GM23338 (cell line): ENCODE measurements at regions not wholly inside any gene's neighbourhood (a gene's known extent, or its start where the extent isn't known, plus 50 kb on each side); places are given as distances from the start of the nearest gene placed in this dataset.

ENCODE experiments used
- ATAC-seq: fragments of 200-7000 bp; cut with Tn5 transposase; 3 replicates; pipeline ENCODE4 v1.9.1; 2020
- DNase-seq: peaks from one replicate; pipeline ENCODE4 v3.0.0-alpha.2; 2015; ENCODE audit warnings: low spot score
- H2AFZ ChIP-seq: fragments of 200-600 bp; sonication (generic); 2 replicates; pipeline ENCODE4 v1.8.0; 2016; ENCODE audit warnings: antibody characterized with exemption, mild to moderate bottlenecking, moderate library complexity
- H3F3A ChIP-seq: fragments of 200-600 bp; sonication (generic); replicated peaks from 2 replicates; pipeline ENCODE4 v1.8.0; 2017; ENCODE audit warnings: antibody characterized with exemption, mixed run types, low read depth
- H3K27ac ChIP-seq: fragments of 200-600 bp; sonication (generic); 2 replicates; pipeline ENCODE4 v1.6.1; 2016; ENCODE audit warnings: low read depth
- H3K27me3 ChIP-seq: fragments of 200-600 bp; sonication (generic); 2 replicates; pipeline ENCODE4 v1.8.0; 2016; ENCODE audit warnings: mild to moderate bottlenecking, mixed run types, moderate library complexity; ENCODE audit not compliant: insufficient read depth
- H3K36me3 ChIP-seq: fragments of 200-600 bp; sonication (generic); 2 replicates; pipeline ENCODE4 v1.8.0; 2016; ENCODE audit warnings: mild to moderate bottlenecking; ENCODE audit not compliant: insufficient read depth
- H3K4me1 ChIP-seq: fragments of 200-600 bp; sonication (generic); 2 replicates; pipeline ENCODE4 v1.8.0; 2016; ENCODE audit warnings: mild to moderate bottlenecking, moderate library complexity; ENCODE audit not compliant: insufficient read depth
- H3K4me2 ChIP-seq: fragments of 200-600 bp; sonication (generic); 2 replicates; pipeline ENCODE4 v1.7.1; 2017; ENCODE audit warnings: mixed run types
- H3K4me3 ChIP-seq: fragments of 200-600 bp; sonication (generic); 2 replicates; pipeline ENCODE4 v1.6.1; 2016; ENCODE audit warnings: mixed run types
- H3K79me2 ChIP-seq: fragments of 200-600 bp; sonication (generic); replicated peaks from 2 replicates; pipeline ENCODE4 v1.8.0; 2017; ENCODE audit warnings: mild to moderate bottlenecking; ENCODE audit not compliant: insufficient read depth
- H3K9me2 ChIP-seq: fragments of 200-600 bp; sonication (generic); 2 replicates; pipeline ENCODE4 v1.8.0; 2017; ENCODE audit not compliant: insufficient read depth
- H4K20me1 ChIP-seq: fragments of 200-600 bp; sonication (generic); replicated peaks from 2 replicates; pipeline ENCODE4 v1.8.0; 2017; ENCODE audit warnings: mild to moderate bottlenecking; ENCODE audit not compliant: insufficient read depth
- H3K27ac Mint-ChIP-seq: 2 replicates; pipeline ENCODE4 v1.8.0; 2020; ENCODE audit warnings: inconsistent platforms, mild to moderate bottlenecking, moderate library complexity, mixed read lengths
- H3K27me3 Mint-ChIP-seq: 3 replicates; pipeline ENCODE4 v1.8.0; 2022; ENCODE audit warnings: low read depth, mild to moderate bottlenecking, moderate library complexity, mixed read lengths, inconsistent platforms; ENCODE audit not compliant: insufficient read depth, poor library complexity
- H3K36me3 Mint-ChIP-seq: 3 replicates; pipeline ENCODE4 v1.8.0; 2021; ENCODE audit warnings: low read depth, mild to moderate bottlenecking, inconsistent platforms, moderate library complexity, mixed read lengths
- H3K4me1 Mint-ChIP-seq: 3 replicates; pipeline ENCODE4 v1.8.0; 2020; ENCODE audit warnings: mild to moderate bottlenecking, inconsistent platforms, mixed read lengths
- H3K4me3 Mint-ChIP-seq: 3 replicates; pipeline ENCODE4 v1.8.0; 2021; ENCODE audit warnings: moderate library complexity, mild to moderate bottlenecking, inconsistent platforms, mixed read lengths
- H3K9me3 Mint-ChIP-seq: 3 replicates; pipeline ENCODE4 v1.8.0; 2020; ENCODE audit warnings: moderate library complexity, mild to moderate bottlenecking, inconsistent platforms, mixed read lengths
- EZH2 ChIP-seq: fragments of 200-600 bp; sonication (generic); IDR thresholded peaks from one replicate; pipeline ENCODE4 v1.8.0; 2017; ENCODE audit warnings: antibody characterized with exemption, mild to moderate bottlenecking, low read depth; ENCODE audit not compliant: unreplicated experiment
- NANOG ChIP-seq: IDR thresholded peaks from 2 replicates; pipeline ENCODE4 v1.6.1; 2016; ENCODE audit warnings: antibody characterized with exemption, borderline replicate concordance
- STAT1 ChIP-seq: IDR thresholded peaks from one replicate; pipeline ENCODE4 v1.6.1; 2016; ENCODE audit warnings: antibody characterized with exemption; ENCODE audit not compliant: unreplicated experiment
- ZNF114 ChIP-seq: fragments of 250-450 bp; sonication (Bioruptor Pico); IDR thresholded peaks from 2 replicates; pipeline ENCODE4 v1.5.0; 2020; ENCODE audit warnings: mild to moderate bottlenecking, moderate library complexity
- ZNF331 ChIP-seq: fragments of 250-450 bp; sonication (Bioruptor Pico); IDR thresholded peaks from 2 replicates; pipeline ENCODE4 v1.5.0; 2020; ENCODE audit warnings: low read depth, mild to moderate bottlenecking, moderate library complexity
- TF ChIP-seq, protein P1 (sequence below): fragments of 250-450 bp; sonication (Bioruptor Pico); IDR thresholded peaks from 2 replicates; pipeline ENCODE4 v1.5.0; 2020; ENCODE audit warnings: mild to moderate bottlenecking, moderate library complexity
- TF ChIP-seq, protein P2 (sequence below), 2 experiments: fragments of 200-600 bp in 1 of 2; sonication (generic) in 1 of 2; conservative IDR thresholded peaks; 2 replicates each; pipeline versions ENCODE4 v1.5.1 to v1.6.1; 2016 to 2017; ENCODE audit warnings: antibody characterized with exemption in 2 of 2, low read depth in 2 of 2, mild to moderate bottlenecking in 2 of 2, moderate library complexity in 1 of 2

DNA sequence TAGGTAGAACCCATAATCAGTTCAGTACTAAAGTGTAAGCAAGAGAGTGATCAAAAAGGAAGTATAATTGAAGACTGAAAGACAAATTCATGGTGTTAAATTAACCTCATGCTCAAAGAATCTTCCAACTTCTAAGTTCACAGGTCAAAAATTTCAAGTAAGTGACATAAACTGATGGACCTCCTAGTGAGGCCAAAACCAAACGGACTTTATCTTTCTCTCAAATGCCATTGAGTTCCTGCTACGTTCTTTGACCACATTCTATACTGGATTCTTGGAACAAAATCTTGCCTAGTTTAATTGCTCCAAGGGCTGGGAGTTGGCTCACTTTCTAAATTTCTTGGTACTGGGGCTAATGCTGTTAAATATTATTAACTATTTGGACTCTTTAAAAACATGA is 794.9 kb downstream of the TLE4 start:
- Histone ChIP-seq H3K79me2 (no peaks in the 10 kb centered on the region), H4K20me1 (no peaks in the 10 kb centered on the region), H3K27ac (no peak overlapping the region), H3K4me2 (no peak overlapping the region), H3K9me2 (peaks cover 21% of the 10 kb centered on the region), H3K36me3 (no peaks in the 10 kb centered on the region), H3F3A (no peaks in the 10 kb centered on the region), H2AFZ (no peak overlapping the region), H3K4me1 (peaks cover 14% of the 10 kb centered on the region), H3K27me3 (no peaks in the 10 kb centered on the region), H3K4me3 (no peak overlapping the region)
- TF ChIP-seq NANOG (no peak), ZNF331 (no peak), ZNF114 (CRISPR knock-in tag) (no peak), STAT1 (no peak), EZH2 (no peak)
- TF ChIP-seq, protein P1, sequence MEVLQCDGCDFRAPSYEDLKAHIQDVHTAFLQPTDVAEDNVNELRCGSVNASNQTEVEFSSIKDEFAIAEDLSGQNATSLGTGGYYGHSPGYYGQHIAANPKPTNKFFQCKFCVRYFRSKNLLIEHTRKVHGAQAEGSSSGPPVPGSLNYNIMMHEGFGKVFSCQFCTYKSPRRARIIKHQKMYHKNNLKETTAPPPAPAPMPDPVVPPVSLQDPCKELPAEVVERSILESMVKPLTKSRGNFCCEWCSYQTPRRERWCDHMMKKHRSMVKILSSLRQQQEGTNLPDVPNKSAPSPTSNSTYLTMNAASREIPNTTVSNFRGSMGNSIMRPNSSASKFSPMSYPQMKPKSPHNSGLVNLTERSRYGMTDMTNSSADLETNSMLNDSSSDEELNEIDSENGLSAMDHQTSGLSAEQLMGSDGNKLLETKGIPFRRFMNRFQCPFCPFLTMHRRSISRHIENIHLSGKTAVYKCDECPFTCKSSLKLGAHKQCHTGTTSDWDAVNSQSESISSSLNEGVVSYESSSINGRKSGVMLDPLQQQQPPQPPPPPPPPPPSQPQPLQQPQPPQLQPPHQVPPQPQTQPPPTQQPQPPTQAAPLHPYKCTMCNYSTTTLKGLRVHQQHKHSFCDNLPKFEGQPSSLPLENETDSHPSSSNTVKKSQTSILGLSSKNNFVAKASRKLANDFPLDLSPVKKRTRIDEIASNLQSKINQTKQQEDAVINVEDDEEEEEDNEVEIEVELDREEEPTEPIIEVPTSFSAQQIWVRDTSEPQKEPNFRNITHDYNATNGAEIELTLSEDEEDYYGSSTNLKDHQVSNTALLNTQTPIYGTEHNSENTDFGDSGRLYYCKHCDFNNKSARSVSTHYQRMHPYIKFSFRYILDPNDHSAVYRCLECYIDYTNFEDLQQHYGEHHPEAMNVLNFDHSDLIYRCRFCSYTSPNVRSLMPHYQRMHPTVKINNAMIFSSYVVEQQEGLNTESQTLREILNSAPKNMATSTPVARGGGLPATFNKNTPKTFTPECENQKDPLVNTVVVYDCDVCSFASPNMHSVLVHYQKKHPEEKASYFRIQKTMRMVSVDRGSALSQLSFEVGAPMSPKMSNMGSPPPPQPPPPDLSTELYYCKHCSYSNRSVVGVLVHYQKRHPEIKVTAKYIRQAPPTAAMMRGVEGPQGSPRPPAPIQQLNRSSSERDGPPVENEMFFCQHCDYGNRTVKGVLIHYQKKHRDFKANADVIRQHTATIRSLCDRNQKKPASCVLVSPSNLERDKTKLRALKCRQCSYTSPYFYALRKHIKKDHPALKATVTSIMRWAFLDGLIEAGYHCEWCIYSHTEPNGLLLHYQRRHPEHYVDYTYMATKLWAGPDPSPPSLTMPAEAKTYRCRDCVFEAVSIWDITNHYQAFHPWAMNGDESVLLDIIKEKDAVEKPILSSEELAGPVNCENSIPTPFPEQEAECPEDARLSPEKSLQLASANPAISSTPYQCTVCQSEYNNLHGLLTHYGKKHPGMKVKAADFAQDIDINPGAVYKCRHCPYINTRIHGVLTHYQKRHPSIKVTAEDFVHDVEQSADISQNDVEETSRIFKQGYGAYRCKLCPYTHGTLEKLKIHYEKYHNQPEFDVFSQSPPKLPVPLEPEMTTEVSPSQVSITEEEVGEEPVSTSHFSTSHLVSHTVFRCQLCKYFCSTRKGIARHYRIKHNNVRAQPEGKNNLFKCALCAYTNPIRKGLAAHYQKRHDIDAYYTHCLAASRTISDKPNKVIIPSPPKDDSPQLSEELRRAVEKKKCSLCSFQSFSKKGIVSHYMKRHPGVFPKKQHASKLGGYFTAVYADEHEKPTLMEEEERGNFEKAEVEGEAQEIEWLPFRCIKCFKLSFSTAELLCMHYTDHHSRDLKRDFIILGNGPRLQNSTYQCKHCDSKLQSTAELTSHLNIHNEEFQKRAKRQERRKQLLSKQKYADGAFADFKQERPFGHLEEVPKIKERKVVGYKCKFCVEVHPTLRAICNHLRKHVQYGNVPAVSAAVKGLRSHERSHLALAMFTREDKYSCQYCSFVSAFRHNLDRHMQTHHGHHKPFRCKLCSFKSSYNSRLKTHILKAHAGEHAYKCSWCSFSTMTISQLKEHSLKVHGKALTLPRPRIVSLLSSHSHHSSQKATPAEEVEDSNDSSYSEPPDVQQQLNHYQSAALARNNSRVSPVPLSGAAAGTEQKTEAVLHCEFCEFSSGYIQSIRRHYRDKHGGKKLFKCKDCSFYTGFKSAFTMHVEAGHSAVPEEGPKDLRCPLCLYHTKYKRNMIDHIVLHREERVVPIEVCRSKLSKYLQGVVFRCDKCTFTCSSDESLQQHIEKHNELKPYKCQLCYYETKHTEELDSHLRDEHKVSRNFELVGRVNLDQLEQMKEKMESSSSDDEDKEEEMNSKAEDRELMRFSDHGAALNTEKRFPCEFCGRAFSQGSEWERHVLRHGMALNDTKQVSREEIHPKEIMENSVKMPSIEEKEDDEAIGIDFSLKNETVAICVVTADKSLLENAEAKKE (CRISPR knock-in tag) = no peak
- TF ChIP-seq, protein P2, sequence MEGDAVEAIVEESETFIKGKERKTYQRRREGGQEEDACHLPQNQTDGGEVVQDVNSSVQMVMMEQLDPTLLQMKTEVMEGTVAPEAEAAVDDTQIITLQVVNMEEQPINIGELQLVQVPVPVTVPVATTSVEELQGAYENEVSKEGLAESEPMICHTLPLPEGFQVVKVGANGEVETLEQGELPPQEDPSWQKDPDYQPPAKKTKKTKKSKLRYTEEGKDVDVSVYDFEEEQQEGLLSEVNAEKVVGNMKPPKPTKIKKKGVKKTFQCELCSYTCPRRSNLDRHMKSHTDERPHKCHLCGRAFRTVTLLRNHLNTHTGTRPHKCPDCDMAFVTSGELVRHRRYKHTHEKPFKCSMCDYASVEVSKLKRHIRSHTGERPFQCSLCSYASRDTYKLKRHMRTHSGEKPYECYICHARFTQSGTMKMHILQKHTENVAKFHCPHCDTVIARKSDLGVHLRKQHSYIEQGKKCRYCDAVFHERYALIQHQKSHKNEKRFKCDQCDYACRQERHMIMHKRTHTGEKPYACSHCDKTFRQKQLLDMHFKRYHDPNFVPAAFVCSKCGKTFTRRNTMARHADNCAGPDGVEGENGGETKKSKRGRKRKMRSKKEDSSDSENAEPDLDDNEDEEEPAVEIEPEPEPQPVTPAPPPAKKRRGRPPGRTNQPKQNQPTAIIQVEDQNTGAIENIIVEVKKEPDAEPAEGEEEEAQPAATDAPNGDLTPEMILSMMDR (conservative IDR thresholded peaks at IDR 0.05; ENCODE audit: low read depth in 2 of 2) = no peak
- H3K27me3 Mint-ChIP-seq = no peaks in the 10 kb centered on the region
- DNase-seq (no peak), ATAC-seq (no peak)
- no peaks in the 10 kb centered on the region; the same call in 2 of the 3 replicates for H3K9me3 Mint-ChIP-seq
- H3K4me1 Mint-ChIP-seq = peaks cover 9% of the 10 kb centered on the region
- no peak overlapping the region for H3K4me3 Mint-ChIP-seq
- no peak overlapping the region for H3K27ac Mint-ChIP-seq
- H3K36me3 Mint-ChIP-seq = peaks cover 4% of the 10 kb centered on the region; the same call in 1 of the 3 replicates
